K562 (cell line): ENCODE measurements at regions not wholly inside any gene's neighbourhood (a gene's known extent, or its start where the extent isn't known, plus 50 kb on each side); places are given as distances from the start of the nearest gene placed in this dataset.

Source experiments
- ATAC-seq: fragments of 200-7000 bp; cut with Tn5 transposase; 3 replicates; pipeline ENCODE4 v1.9.1; 2020; ENCODE audit warnings: moderate library complexity
- BruUV-seq: library from RNA; stranded (reverse); fragments of 400-500 nt; replicated peaks from 2 replicates; lab custom pipeline; 2021; lab: Mats Ljungman, UMichigan
- CTCF ChIA-PET: fragments of 300-600 bp; formaldehyde crosslinking; extraction: SDS; loops from one replicate; lab custom pipeline; 2021; ENCODE audit warnings: low intra/inter-chr PET ratio; lab: Yijun Ruan, JAX
- POLR2A ChIA-PET: fragments of 300-600, 350-650 bp; sonication (Branson Sonifier 250); formaldehyde crosslinking; extraction: SDS; loops from one replicate; lab custom pipeline; 2021; ENCODE audit warnings: antibody characterized with exemption, inconsistent platforms; lab: Yijun Ruan, JAX
- DNase-seq, 4 experiments: peaks; one replicate each; pipeline versions ENCODE4 v3.0.0 to v3.0.0-alpha.2; 2011 to 2018; ENCODE audit warnings: low spot score in 3 of 4, mixed read lengths in 3 of 4; ENCODE audit errors: extremely low read depth in 1 of 4
- FAIRE-seq: peaks from 2 replicates; lab custom pipeline; 2011; peaks lifted over from hg19 to GRCh38; lab: Jason Lieb, UNC
- H2AFZ ChIP-seq: 2 replicates; pipeline ENCODE4 v1.6.0; 2011; ENCODE audit warnings: low read depth, low read length, control low read depth, inconsistent platforms
- H3K27ac ChIP-seq: fragments of 200-600 bp; 3 replicates; pipeline ENCODE4 v1.8.0; 2011; ENCODE audit warnings: low read depth, mild to moderate bottlenecking, control low read depth, inconsistent platforms, low read length, moderate library complexity, mixed read lengths; ENCODE audit errors: extremely low read depth
- H3K27me3 ChIP-seq, 2 experiments: fragments of 300-600 bp in 1 of 2; 2 replicates in 1 of 2; 3 replicates in 1 of 2; pipeline versions ENCODE4 v1.6.0 to v1.8.0; 2011; ENCODE audit warnings: inconsistent platforms in 2 of 2, low read length in 2 of 2, mild to moderate bottlenecking in 1 of 2, mixed read lengths in 1 of 2, moderate library complexity in 1 of 2; ENCODE audit not compliant: control insufficient read depth in 2 of 2, insufficient read depth in 2 of 2
- H3K36me3 ChIP-seq: fragments of 300-600 bp; 3 replicates; pipeline ENCODE4 v1.8.0; 2011; ENCODE audit warnings: mild to moderate bottlenecking, low read length, inconsistent platforms; ENCODE audit not compliant: control insufficient read depth, insufficient read depth
- H3K4me1 ChIP-seq, 2 experiments: fragments of 200-600 bp in 1 of 2; replicated peaks in 1 of 2; 2 replicates in 1 of 2; 3 replicates in 1 of 2; pipeline versions ENCODE4 v1.5.1 to v1.8.0; 2011; ENCODE audit warnings: inconsistent platforms in 2 of 2, low read length in 2 of 2, mild to moderate bottlenecking in 1 of 2, mixed read lengths in 1 of 2, moderate library complexity in 1 of 2; ENCODE audit not compliant: control insufficient read depth in 2 of 2, insufficient read depth in 2 of 2
- H3K4me2 ChIP-seq: 2 replicates; pipeline ENCODE4 v1.6.1; 2011; ENCODE audit warnings: low read length, control low read depth, inconsistent platforms, mixed read lengths; ENCODE audit not compliant: insufficient read depth
- H3K4me3 ChIP-seq: fragments of 200-600 bp; sonication (generic), shearing (Covaris generic); 2 replicates; pipeline ENCODE4 v1.5.1; 2016; ENCODE audit warnings: control low read depth, inconsistent platforms
- H3K79me2 ChIP-seq: fragments of 200-600 bp; 3 replicates; pipeline ENCODE4 v1.8.0; 2011; ENCODE audit warnings: low read length, inconsistent platforms; ENCODE audit not compliant: control insufficient read depth, insufficient read depth
- H3K9ac ChIP-seq, 2 experiments: 2 replicates each; pipeline versions ENCODE4 v1.6.0 to v1.6.1; 2011; ENCODE audit warnings: low read depth in 2 of 2, low read length in 2 of 2, control low read depth in 1 of 2, inconsistent platforms in 1 of 2, mild to moderate bottlenecking in 1 of 2, mixed read lengths in 1 of 2; ENCODE audit not compliant: insufficient read depth in 1 of 2
- H3K9me1 ChIP-seq: one replicate; pipeline ENCODE4 v1.6.0; 2011; ENCODE audit warnings: inconsistent platforms, mild to moderate bottlenecking, low read length, moderate library complexity; ENCODE audit not compliant: control insufficient read depth, insufficient read depth
- H3K9me3 ChIP-seq: replicated peaks from 2 replicates; pipeline ENCODE4 v1.5.1; 2011; ENCODE audit warnings: low read depth, low read length, inconsistent platforms; ENCODE audit not compliant: control insufficient read depth, insufficient read depth
- H4K20me1 ChIP-seq: replicated peaks from 2 replicates; pipeline ENCODE4 v1.6.1; 2011; ENCODE audit warnings: low read length, inconsistent platforms, mixed read lengths; ENCODE audit not compliant: control insufficient read depth, insufficient read depth
- CEBPG ChIP-seq, 3 experiments: fragments of 200-800 bp in 1 of 3; sonication (Bioruptor generic) in 1 of 3; sonication (generic) in 1 of 3; formaldehyde crosslinking in 1 of 3; IDR thresholded peaks in 2 of 3; conservative IDR thresholded peaks in 1 of 3; 2 replicates each; pipeline versions ENCODE4 v1.6.1 to v1.8.0; 2016 to 2022; ENCODE audit warnings: missing compliant biosample characterization in 2 of 3, missing genetic modification characterization in 2 of 3, mild to moderate bottlenecking in 1 of 3, missing genetic modification reagents in 1 of 3
- ETV5 ChIP-seq: sonication (generic); formaldehyde crosslinking; IDR thresholded peaks from 2 replicates; pipeline ENCODE4 v1.4.0; 2020; ENCODE audit warnings: low read depth, mild to moderate bottlenecking, missing genetic modification reagents
- HDAC6 ChIP-seq: IDR thresholded peaks from 2 replicates; pipeline ENCODE4 v1.6.1; 2012; ENCODE audit warnings: low read depth, mild to moderate bottlenecking, control low read depth, inconsistent platforms, low read length, moderate library complexity
- HDGF ChIP-seq: fragments of 450-650 bp; IDR thresholded peaks from 2 replicates; pipeline ENCODE4 v1.6.1; 2016
- HMBOX1 ChIP-seq: sonication (generic); IDR thresholded peaks from 2 replicates; pipeline ENCODE4 v1.6.1; 2016
- KDM1A ChIP-seq, 2 experiments: fragments of 450-650 bp; IDR thresholded peaks; 2 replicates each; pipeline ENCODE4 v1.6.1; 2016; ENCODE audit warnings: mild to moderate bottlenecking in 2 of 2
- TEAD4 ChIP-seq, 2 experiments: sonication (generic) in 1 of 2; formaldehyde crosslinking in 1 of 2; IDR thresholded peaks; 2 replicates each; pipeline versions ENCODE4 v1.6.1 to v1.8.0; 2012 to 2022; ENCODE audit warnings: borderline replicate concordance in 1 of 2, inconsistent platforms in 1 of 2, low read length in 1 of 2, mild to moderate bottlenecking in 1 of 2, missing genetic modification reagents in 1 of 2
- ZFX ChIP-seq: sonication (generic); formaldehyde crosslinking; IDR thresholded peaks from 2 replicates; pipeline ENCODE4 v1.8.0; 2022; ENCODE audit warnings: mild to moderate bottlenecking, missing genetic modification reagents, moderate library complexity
- WGBS: fragments of 100-300 bp; shearing (Covaris generic); methylation state at CpG from one replicate; pipeline ENCODE4 v1.1.6; 2016; ENCODE audit warnings: low coverage, mixed read lengths; ENCODE audit not compliant: insufficient coverage; ENCODE audit errors: missing lambda C conversion rate; 5-methylcytosine and 5-hydroxymethylcytosine counted together
- in situ Hi-C: fragments of 300-500 bp; cut with MboI; formaldehyde crosslinking; loops from 4 replicates; pipeline ENCODE4 v1.15.0; 2018; ENCODE audit warnings: inconsistent platforms, mixed read lengths
- intact Hi-C: fragments of 100-400 bp; cut with micrococcal nuclease; formaldehyde crosslinking; loops from 2 replicates; pipeline ENCODE4 v1.14.2; 2022

GRCh38 chr3:178169421-178169820 is 366.8 kb upstream of the KCNMB2 start:
- H4K20me1 ChIP-seq = no peaks in the 10 kb centered on the region
- intact Hi-C loops (no loop called here), in situ Hi-C loops (no loop called here)
- ChIA-PET POLR2A (interaction anchor here (1.6 kb wide), 1 partner anchor 23 kb away, joined by 6 read pairs; no protein-coding TSS in a partner anchor), CTCF (no interaction called here)
- FAIRE-seq (no peak), ATAC-seq (no peak), DNase-seq (no peak)
- BruUV-seq = no TSS peak
- H3K36me3 ChIP-seq = no peaks in the 10 kb centered on the region
- no peak overlapping the region for H3K9ac ChIP-seq
- no peaks in the 10 kb centered on the region for H3K27me3 ChIP-seq
- WGBS = 32% methylated on average over 2 of the region's 2 CpGs
- no peak overlapping the region for H2AFZ ChIP-seq
- no peaks in the 10 kb centered on the region for H3K9me3 ChIP-seq
- no peak overlapping the region for H3K4me3 ChIP-seq
- no peaks in the 10 kb centered on the region for H3K9me1 ChIP-seq
- no peak overlapping the region for H3K4me2 ChIP-seq
- H3K27ac ChIP-seq = no peak overlapping the region; the same call in 2 of the 3 replicates
- no peak for TF ChIP-seq HDAC6
- TF ChIP-seq HDGF = no peak
- peak; percentile 92 for TF ChIP-seq HMBOX1
- TF ChIP-seq KDM1A (IDR thresholded peaks at IDR 0.05) = no peak
- TF ChIP-seq TEAD4 (IDR thresholded peaks at IDR 0.05; ENCODE audit: low read length) = peak; percentile 21; the same call in 1 of the 2 replicates
- no peak for TF ChIP-seq TEAD4 (CRISPR knock-in tag; IDR thresholded peaks at IDR 0.05; ENCODE audit: borderline replicate concordance)
- no peak for TF ChIP-seq CEBPG (CRISPR knock-in tag; IDR thresholded peaks at IDR 0.05)
- 0 out of 4 replicates have a peak, but pooled peaks of 1 of the 2 experiments have one; percentile 16 for TF ChIP-seq CEBPG (tag; conservative IDR thresholded peaks at IDR 0.05 in 1 of 2, IDR thresholded peaks at IDR 0.05 in 1 of 2)
- no peak for TF ChIP-seq ZFX
- TF ChIP-seq ETV5 = no peak
- peaks cover 0 to 9% of the 10 kb centered on the region in 2 experiments; a peak in 3 of 5 replicates for H3K4me1 ChIP-seq
- no peaks in the 10 kb centered on the region for H3K79me2 ChIP-seq
